ENCODE measurements at regions not wholly inside any gene's neighbourhood (a gene's known extent, or its start where the extent isn't known, plus 50 kb on each side); places are given as distances from the start of the nearest gene placed in this dataset.

DNA sequence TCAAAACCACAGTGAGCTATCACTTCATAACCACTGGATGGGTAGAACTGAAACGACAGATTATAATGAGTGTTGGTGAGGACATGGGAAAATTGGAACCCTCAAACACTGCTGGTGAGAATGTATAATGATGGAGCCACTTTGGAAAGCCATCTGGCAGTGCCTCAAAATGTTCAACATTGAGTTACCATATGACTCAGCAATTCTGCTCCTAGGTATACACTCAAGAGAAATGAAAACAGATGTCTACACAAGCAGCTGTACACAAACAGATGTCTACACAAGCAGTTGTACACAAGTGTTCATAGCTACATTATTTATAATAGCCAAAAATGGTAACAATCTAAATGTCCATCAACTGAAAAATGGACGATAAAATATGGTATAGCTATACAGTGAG, 143.9 kb downstream of the PDGFRA start:
- TF ChIP-seq, protein P1, sequence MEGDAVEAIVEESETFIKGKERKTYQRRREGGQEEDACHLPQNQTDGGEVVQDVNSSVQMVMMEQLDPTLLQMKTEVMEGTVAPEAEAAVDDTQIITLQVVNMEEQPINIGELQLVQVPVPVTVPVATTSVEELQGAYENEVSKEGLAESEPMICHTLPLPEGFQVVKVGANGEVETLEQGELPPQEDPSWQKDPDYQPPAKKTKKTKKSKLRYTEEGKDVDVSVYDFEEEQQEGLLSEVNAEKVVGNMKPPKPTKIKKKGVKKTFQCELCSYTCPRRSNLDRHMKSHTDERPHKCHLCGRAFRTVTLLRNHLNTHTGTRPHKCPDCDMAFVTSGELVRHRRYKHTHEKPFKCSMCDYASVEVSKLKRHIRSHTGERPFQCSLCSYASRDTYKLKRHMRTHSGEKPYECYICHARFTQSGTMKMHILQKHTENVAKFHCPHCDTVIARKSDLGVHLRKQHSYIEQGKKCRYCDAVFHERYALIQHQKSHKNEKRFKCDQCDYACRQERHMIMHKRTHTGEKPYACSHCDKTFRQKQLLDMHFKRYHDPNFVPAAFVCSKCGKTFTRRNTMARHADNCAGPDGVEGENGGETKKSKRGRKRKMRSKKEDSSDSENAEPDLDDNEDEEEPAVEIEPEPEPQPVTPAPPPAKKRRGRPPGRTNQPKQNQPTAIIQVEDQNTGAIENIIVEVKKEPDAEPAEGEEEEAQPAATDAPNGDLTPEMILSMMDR (IDR thresholded peaks at IDR 0.05; ENCODE audit: low read length, missing control alignments): no peak
- DNase-seq (ENCODE audit: low read depth): no peak
- H3K4me3 ChIP-seq (replicated peaks; ENCODE audit: low read depth, low read length): no peak overlapping the region

DNA sequence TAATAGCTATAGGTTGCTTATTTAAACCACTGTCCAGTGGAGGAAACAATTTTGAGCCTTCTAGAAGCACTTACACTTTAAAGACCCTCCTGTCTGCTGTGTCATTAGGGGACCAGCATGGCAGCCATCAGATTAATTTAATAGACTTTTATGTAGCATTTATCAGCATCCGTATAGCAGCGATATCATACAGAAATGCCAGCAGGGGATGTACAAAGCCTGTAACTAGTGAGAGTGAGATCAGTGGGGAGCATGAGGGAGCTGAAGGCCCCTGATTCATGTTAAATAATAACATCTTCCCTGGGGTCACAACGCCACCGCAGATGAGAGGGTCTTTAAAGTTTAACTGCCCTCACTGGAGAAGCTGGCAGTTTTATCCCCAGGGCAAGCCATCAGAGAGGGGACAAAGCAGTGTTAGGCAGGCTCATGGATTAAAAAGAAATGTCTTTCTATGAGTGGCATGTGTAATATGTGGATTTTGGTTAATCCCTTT, 144.7 kb downstream of the PDGFRA start:
- no peak for DNase-seq (ENCODE audit: low read depth)
- H3K4me3 ChIP-seq (replicated peaks; ENCODE audit: low read depth, low read length): no peak overlapping the region
- TF ChIP-seq, protein P1 (IDR thresholded peaks at IDR 0.05; ENCODE audit: low read length, missing control alignments): no peak

DNA sequence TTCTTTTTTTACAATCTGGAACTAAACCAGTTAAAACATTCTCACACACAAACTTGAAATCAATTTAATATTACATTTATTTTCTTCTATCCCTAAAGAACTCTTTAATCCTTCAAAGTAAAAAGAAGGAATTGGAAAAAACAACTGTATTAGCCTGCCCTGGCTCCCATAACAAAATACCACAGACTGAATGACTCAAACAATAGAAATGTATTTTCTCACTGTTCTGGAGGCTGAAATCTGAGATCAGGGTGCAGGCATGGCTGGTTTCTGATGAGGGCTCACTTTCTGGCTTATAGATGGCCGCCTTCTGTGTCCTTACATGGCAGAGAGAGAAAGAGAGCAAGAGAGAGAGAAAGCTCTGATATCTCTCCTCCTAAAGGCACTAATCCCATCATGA, 149.4 kb downstream of the PDGFRA start:
- TF ChIP-seq, protein P1 (IDR thresholded peaks at IDR 0.05; ENCODE audit: low read length, missing control alignments): no peak
- H3K4me3 ChIP-seq (replicated peaks; ENCODE audit: low read depth, low read length): no peak overlapping the region
- no peak for DNase-seq (ENCODE audit: low read depth)

DNA sequence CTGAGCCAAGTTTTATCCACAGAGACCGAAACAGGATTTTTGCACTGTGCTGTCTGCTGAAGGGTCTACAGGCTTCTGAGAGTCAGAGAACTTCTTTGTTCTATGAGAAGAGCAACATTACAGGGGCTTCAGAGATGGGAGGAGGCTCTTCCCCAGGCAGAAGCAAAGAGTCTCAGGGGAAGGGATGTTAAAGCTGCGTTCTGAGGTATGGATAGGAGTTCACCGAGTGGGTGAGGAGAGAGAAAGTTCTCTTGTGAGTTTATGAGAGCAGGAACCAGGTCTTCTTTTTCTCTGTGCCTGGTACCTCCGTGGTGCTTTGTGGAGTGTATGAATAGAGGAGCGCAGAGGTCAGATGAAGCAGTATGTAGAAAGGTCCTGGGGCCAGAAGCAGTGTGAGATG, 155.1 kb downstream of the PDGFRA start:
- H3K4me3 ChIP-seq (replicated peaks; ENCODE audit: low read depth, low read length): no peak overlapping the region
- TF ChIP-seq, protein P1 (IDR thresholded peaks at IDR 0.05; ENCODE audit: low read length, missing control alignments): no peak

DNA sequence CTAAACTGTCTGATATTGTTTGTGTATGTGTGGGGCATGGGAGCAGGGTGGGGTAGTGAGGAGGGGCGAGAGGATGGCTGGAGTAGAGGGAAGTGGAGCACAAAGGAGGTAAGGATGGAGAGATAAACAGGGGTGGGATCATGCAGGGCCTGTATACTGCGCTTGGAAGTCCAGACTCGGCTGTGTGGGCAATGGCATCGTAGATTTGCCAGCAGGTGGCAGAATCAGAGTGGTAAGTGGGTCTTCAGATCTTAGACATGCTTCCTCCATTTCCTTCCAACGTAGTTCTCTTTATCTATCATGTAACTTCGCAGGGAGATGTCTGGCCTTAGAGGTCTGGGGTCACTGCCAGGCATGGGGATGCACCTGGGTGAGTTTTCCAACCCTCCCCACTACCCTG, 155.5 kb downstream of the PDGFRA start:
- TF ChIP-seq, protein P1 (IDR thresholded peaks at IDR 0.05; ENCODE audit: low read length, missing control alignments): peak; percentile 47
- H3K4me3 ChIP-seq (replicated peaks; ENCODE audit: low read depth, low read length): no peak overlapping the region
- peak; percentile 57 for DNase-seq (ENCODE audit: low read depth)

More for the DNA sequence above, 155.1 kb downstream of the PDGFRA start:
- no peak for DNase-seq (ENCODE audit: low read depth)

DNA sequence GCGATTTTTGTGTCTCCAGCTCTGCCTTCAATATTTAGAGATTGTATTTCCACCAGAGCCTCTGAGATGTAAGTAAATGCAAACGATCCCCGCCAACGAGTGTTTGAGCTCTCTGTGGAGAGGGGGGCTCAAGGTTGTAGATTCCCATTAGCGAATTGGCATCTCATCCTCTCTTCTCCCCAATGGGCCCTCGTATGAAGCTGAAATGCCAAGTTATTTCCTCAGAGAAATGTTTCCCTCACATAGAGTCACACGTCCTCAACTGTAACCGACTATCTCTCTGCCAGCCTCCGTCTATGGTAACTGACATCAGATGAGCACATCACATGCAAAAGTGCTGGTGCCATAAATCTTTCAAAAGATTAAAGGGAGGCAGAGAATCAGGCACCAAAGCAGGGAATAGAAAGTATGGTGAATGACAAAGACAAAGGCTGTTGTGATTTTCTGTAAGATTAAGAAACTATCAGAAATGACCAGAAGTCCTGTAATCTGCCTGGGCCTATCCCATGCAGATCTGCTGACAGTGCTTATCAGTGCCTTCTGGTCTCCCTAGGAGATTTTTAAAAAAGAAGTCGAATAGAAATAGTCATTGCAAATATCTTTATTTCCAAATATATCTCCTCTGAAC, 157.1 kb downstream of the PDGFRA start:
- no peak overlapping the region for H3K4me3 ChIP-seq (replicated peaks; ENCODE audit: low read depth, low read length)
- TF ChIP-seq, protein P1 (IDR thresholded peaks at IDR 0.05; ENCODE audit: low read length, missing control alignments): no peak
- no peak for DNase-seq (ENCODE audit: low read depth)

DNA sequence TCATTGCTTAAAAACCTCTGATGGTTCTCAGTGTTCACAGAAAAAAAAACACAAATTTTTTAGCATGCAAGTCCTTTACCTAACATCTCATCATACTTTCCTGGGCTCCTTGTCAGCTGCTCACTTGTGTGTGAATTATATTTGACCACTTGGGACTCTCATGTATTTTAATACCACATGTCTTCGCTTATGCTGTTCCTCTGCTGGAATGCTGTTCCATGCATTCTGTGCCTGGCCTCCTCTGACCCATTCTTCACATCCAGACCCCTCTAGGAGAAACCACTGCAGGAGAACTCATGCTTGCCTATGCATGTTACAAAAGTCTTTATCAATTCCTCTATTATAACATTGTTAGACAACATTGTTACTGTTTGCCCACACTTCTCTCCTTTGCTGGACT, 157.6 kb downstream of the PDGFRA start:
- H3K4me3 ChIP-seq (replicated peaks; ENCODE audit: low read depth, low read length): no peak overlapping the region
- TF ChIP-seq, protein P1 (IDR thresholded peaks at IDR 0.05; ENCODE audit: low read length, missing control alignments): no peak
- DNase-seq (ENCODE audit: low read depth): no peak

Data from fibroblast of pulmonary artery (primary cell).